ENCODE measurements at regions not wholly inside any gene's neighbourhood (a gene's known extent, or its start where the extent isn't known, plus 50 kb on each side); places are given as distances from the start of the nearest gene placed in this dataset.

GRCh38 chr18:78046631-78047030 lies 797.0 kb downstream of the GALR1 start:
- no peaks in the 10 kb centered on the region for H3K79me2 ChIP-seq (replicated peaks; ENCODE audit: insufficient read depth, low read length)
- H3K9me3 ChIP-seq (ENCODE audit: low read length) = peaks cover 7% of the 10 kb centered on the region
- no peaks in the 10 kb centered on the region for H3K9me2 ChIP-seq (ENCODE audit: insufficient read depth, low read length)
- no peak for TF ChIP-seq RAD21 (conservative IDR thresholded peaks at IDR 0.05)
- TF ChIP-seq POLR2AphosphoS5 (IDR thresholded peaks at IDR 0.05) = no peak
- no peak for TF ChIP-seq EZH2 (IDR thresholded peaks at IDR 0.05; ENCODE audit: borderline replicate concordance, insufficient read depth, low read length, poor library complexity, severe bottlenecking)
- no peak for TF ChIP-seq MXI1 (conservative IDR thresholded peaks at IDR 0.05; ENCODE audit: poor library complexity, severe bottlenecking)
- no peak for TF ChIP-seq SMC3 (conservative IDR thresholded peaks at IDR 0.05; ENCODE audit: poor library complexity)
- no peak for TF ChIP-seq EP300 (conservative IDR thresholded peaks at IDR 0.05; ENCODE audit: poor library complexity, severe bottlenecking)
- TF ChIP-seq, protein P1, sequence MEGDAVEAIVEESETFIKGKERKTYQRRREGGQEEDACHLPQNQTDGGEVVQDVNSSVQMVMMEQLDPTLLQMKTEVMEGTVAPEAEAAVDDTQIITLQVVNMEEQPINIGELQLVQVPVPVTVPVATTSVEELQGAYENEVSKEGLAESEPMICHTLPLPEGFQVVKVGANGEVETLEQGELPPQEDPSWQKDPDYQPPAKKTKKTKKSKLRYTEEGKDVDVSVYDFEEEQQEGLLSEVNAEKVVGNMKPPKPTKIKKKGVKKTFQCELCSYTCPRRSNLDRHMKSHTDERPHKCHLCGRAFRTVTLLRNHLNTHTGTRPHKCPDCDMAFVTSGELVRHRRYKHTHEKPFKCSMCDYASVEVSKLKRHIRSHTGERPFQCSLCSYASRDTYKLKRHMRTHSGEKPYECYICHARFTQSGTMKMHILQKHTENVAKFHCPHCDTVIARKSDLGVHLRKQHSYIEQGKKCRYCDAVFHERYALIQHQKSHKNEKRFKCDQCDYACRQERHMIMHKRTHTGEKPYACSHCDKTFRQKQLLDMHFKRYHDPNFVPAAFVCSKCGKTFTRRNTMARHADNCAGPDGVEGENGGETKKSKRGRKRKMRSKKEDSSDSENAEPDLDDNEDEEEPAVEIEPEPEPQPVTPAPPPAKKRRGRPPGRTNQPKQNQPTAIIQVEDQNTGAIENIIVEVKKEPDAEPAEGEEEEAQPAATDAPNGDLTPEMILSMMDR (IDR thresholded peaks at IDR 0.05; ENCODE audit: poor library complexity, severe bottlenecking) = no peak
- TF ChIP-seq TAF1 (IDR thresholded peaks at IDR 0.05; ENCODE audit: low read depth) = no peak
- no peaks in the 10 kb centered on the region for H3F3A ChIP-seq (ENCODE audit: insufficient read depth, low read length, poor library complexity, severe bottlenecking)
- H4K20me1 ChIP-seq (ENCODE audit: insufficient read depth) = no peaks in the 10 kb centered on the region
- no peak overlapping the region for H3K4me3 ChIP-seq (ENCODE audit: low read length)
- H3K4me2 ChIP-seq (ENCODE audit: low read length) = no peak overlapping the region
- no peak overlapping the region for H3K9ac ChIP-seq (ENCODE audit: low read length)
- H3K36me3 ChIP-seq (ENCODE audit: insufficient read depth, low read length) = no peaks in the 10 kb centered on the region
- no peak overlapping the region for H3K27ac ChIP-seq (ENCODE audit: low read length)
- no peak overlapping the region for H2AFZ ChIP-seq (ENCODE audit: low read depth, low read length)
- H3K27me3 ChIP-seq (ENCODE audit: insufficient read depth, low read depth, low read length) = no peaks in the 10 kb centered on the region

DNA sequence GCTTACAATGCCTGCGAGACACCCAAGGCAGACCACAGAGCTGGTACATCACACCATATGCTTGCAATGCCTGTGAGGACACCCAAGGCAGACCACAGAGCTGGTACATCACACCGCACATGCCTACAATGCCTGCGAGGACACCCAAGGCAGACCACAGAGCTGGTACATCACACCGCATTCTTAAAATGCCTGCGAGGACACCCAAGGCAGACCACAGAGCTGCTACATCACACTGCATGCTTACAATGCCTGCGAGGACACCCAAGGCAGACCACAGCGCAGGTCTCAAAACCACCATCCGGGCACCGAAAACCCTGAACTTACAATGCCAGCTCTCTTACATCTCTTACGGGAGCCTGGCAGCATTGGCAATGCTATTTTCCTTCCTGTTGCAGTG lies 799.6 kb downstream of the GALR1 start:
- H3F3A ChIP-seq (ENCODE audit: insufficient read depth, low read length, poor library complexity, severe bottlenecking) = no peaks in the 10 kb centered on the region
- H3K4me3 ChIP-seq (ENCODE audit: low read length) = no peak overlapping the region
- H3K27ac ChIP-seq (ENCODE audit: low read length) = no peak overlapping the region
- H4K20me1 ChIP-seq (ENCODE audit: insufficient read depth) = no peaks in the 10 kb centered on the region
- H3K79me2 ChIP-seq (replicated peaks; ENCODE audit: insufficient read depth, low read length) = no peaks in the 10 kb centered on the region
- H3K4me2 ChIP-seq (ENCODE audit: low read length) = no peak overlapping the region
- H3K27me3 ChIP-seq (ENCODE audit: insufficient read depth, low read depth, low read length) = no peaks in the 10 kb centered on the region
- H3K9me3 ChIP-seq (ENCODE audit: low read length) = no peaks in the 10 kb centered on the region
- TF ChIP-seq, protein P2, sequence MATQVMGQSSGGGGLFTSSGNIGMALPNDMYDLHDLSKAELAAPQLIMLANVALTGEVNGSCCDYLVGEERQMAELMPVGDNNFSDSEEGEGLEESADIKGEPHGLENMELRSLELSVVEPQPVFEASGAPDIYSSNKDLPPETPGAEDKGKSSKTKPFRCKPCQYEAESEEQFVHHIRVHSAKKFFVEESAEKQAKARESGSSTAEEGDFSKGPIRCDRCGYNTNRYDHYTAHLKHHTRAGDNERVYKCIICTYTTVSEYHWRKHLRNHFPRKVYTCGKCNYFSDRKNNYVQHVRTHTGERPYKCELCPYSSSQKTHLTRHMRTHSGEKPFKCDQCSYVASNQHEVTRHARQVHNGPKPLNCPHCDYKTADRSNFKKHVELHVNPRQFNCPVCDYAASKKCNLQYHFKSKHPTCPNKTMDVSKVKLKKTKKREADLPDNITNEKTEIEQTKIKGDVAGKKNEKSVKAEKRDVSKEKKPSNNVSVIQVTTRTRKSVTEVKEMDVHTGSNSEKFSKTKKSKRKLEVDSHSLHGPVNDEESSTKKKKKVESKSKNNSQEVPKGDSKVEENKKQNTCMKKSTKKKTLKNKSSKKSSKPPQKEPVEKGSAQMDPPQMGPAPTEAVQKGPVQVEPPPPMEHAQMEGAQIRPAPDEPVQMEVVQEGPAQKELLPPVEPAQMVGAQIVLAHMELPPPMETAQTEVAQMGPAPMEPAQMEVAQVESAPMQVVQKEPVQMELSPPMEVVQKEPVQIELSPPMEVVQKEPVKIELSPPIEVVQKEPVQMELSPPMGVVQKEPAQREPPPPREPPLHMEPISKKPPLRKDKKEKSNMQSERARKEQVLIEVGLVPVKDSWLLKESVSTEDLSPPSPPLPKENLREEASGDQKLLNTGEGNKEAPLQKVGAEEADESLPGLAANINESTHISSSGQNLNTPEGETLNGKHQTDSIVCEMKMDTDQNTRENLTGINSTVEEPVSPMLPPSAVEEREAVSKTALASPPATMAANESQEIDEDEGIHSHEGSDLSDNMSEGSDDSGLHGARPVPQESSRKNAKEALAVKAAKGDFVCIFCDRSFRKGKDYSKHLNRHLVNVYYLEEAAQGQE (IDR thresholded peaks at IDR 0.05; ENCODE audit: borderline replicate concordance) = no peak
- no peak for TF ChIP-seq TAF1 (IDR thresholded peaks at IDR 0.05; ENCODE audit: low read depth)
- TF ChIP-seq MXI1 (conservative IDR thresholded peaks at IDR 0.05; ENCODE audit: poor library complexity, severe bottlenecking) = no peak
- TF ChIP-seq EP300 (conservative IDR thresholded peaks at IDR 0.05; ENCODE audit: poor library complexity, severe bottlenecking) = no peak
- TF ChIP-seq POLR2AphosphoS5 (IDR thresholded peaks at IDR 0.05) = no peak
- no peak for TF ChIP-seq SMC3 (conservative IDR thresholded peaks at IDR 0.05; ENCODE audit: poor library complexity)
- TF ChIP-seq, protein P1 (IDR thresholded peaks at IDR 0.05; ENCODE audit: poor library complexity, severe bottlenecking) = no peak
- no peak for TF ChIP-seq RAD21 (conservative IDR thresholded peaks at IDR 0.05)
- no peak for TF ChIP-seq EZH2 (IDR thresholded peaks at IDR 0.05; ENCODE audit: borderline replicate concordance, insufficient read depth, low read length, poor library complexity, severe bottlenecking)
- no peaks in the 10 kb centered on the region for H3K9me2 ChIP-seq (ENCODE audit: insufficient read depth, low read length)
- no peaks in the 10 kb centered on the region for H3K36me3 ChIP-seq (ENCODE audit: insufficient read depth, low read length)
- no peak overlapping the region for H2AFZ ChIP-seq (ENCODE audit: low read depth, low read length)
- H3K9ac ChIP-seq (ENCODE audit: low read length) = no peak overlapping the region
